Stimulated activated CD4-positive, alpha-beta T cell treated with anti-CD3 and anti-CD28 coated beads, TNF-alpha, amount 100 ng/mL, for 4 hours (primary cell): ENCODE measurements at regions not wholly inside any gene's neighbourhood (a gene's known extent, or its start where the extent isn't known, plus 50 kb on each side); places are given as distances from the start of the nearest gene placed in this dataset.

Experiments
- DNase-seq, 3 experiments: peaks; one replicate each; pipeline ENCODE4 v3.0.0-alpha.2; 2020; ENCODE audit warnings: low read depth in 3 of 3

DNA sequence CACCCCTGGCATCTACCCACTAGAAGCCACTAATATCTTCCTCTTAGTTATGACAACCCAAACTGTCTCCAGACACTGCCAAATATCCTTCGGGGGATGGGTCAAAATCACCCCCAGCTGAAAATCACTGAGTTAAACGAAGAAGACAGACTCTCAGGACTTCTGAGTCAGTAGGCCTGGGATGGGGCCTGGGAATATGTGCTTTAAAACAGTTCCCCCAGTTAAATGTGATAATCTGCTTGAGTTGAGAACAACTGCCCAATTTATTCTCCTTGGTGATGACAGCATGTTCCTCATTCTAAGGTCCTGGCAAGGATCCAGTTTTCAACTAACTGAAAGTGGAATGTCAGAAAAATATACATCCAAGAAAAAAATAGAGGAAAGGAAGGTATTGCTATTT, 52.4 kb downstream of the CBLL2 start:
- DNase-seq, result no peak

DNA sequence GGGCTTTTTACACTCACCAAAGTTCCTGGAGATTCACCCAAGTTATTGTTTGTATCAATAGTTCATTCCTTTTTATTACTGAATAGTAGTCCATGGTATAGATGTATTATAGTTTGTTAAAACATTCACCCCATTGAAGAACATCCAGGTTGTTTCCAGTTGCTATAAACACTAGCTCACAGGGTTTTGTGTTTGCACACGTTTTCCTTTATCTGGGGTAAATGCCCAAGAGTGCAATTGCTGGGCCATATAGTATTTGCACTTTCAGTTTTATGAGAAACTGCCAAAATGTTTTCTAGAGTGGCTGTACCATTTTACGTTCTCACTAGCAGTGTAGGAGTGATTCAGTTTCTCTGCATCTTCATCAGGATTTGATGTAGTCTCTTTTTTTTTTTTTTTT, 57.1 kb downstream of the CBLL2 start:
- no peak for DNase-seq

- no peak for DNase-seq
Observed at GRCh38 chrX:22338740-22339139, 66.0 kb downstream of the CBLL2 start.

DNA sequence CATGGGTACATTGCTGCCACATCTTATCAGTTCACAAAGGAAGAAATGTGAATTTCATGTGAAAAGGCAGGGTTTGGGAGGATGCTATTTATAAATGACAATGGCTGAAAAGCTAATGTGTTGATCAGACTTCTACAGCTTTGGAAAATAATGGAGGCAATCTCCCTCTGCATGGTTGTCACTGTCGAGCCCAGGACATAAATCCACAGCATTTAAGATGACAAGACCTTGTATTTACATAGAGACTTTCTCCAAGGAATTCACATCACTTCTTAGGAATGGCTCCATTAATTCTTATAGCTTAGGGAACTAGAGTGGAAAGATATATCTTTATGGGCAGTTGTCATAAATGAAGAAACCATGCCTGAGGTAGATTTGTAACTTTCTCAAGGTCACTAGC, 66.7 kb downstream of the CBLL2 start:
- no peak for DNase-seq

GRCh38 chrX:22340022-22340616, 67.4 kb downstream of the CBLL2 start:
- DNase-seq, result no peak

GRCh38 chrX:22343192-22343591, 70.5 kb downstream of the CBLL2 start:
- DNase-seq, result no peak

DNA sequence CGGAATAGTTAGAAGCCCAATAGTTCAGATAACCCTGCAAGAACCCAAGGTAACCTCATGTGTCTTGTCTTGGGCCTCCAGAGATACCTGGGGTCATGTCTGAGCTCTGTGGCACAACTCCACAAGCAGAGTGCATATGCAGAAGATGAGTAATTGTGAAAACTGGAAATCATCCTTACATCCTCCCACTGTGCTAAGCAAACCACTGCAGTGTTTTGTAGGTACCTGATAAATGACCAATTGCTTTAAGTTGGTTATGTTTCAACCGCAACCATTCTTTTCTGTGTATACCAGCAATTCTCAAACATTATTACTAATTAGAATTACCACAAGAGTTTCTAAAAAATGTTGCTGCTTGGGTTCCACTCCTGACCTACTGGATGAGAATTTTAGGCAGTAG, 73.2 kb downstream of the CBLL2 start:
- no peak for DNase-seq

DNA sequence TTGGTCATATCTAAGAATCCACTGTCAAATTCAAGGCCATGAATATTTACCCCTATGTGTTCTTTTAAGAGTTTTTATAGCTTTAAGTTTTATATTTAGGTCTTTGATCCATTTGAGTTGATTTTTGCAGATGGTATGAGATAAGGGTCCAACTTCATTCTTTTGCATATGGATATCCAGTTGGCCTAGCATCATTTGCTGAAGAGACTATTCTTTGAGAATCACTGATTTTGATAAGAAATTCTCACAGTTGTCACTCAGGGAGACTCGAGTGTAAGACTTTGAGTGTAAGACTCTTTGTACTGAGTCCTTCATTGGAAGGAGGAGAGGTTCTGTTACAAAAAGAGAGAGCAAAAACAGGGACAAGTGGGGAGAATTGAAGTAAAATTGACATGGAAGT, 74.8 kb downstream of the CBLL2 start:
- no peak for DNase-seq

DNA sequence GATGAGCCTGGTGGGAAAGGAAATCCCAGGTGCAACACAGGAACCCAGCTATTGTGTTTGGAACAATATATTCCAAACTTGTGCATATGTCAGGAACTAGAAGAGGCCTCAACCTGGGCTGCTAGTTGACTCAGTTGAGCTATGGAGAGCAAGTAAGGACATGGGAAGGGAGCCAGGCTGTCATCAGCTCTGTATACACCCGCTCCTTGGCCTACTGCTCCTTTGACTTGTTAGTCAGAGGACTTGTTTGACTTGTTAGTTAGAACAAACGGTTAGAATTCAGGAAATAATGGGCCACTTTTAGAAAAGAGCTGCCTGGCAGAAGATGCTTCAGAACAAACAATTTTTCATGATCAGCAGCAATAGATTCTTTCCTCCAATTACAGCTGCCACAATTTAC, 76.4 kb downstream of the CBLL2 start:
- no peak for DNase-seq

- DNase-seq, result no peak
Observed at GRCh38 chrX:22351076-22351475, 78.4 kb downstream of the CBLL2 start.

DNA sequence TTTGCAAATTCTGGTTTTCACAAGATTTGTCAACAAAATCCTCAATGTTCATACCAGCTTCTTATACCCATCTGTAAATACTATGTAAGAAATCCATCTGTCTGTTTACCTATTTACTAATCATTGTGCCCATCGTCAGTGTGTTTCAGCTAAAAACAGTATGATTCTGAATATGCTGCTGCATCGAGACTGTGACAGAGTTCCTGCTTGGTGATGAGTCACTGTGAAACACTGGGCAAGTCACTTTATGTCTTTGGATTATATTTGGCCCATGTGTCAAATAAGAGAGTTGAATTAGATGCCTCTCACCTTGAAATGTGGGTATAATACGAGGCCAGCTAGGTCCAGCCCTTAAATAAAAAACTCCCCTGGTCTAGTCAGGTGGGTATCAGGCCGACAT, 79.3 kb downstream of the CBLL2 start:
- DNase-seq, result no peak

- no peak for DNase-seq
Observed at GRCh38 chrX:22357621-22358020, 84.9 kb downstream of the CBLL2 start.

DNA sequence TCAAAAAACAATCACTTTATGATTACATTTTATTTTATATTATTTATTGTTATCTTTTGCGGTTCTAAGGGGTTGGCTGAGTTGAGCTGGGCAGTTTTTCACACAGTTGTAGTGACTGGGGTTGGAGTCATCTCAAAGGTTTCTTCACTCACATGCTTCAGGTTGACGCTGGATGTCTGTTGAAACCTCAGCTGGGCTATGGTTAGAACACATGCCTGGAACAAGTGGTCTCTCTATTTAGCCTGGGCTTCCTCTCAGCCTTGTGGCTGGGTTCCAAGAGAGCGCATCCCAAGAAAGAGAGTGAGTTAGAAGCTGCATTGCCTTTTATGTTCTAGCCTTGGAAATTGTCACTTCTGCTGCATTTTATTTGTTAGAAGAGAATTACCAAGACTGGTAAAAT, 87.4 kb downstream of the CBLL2 start:
- no peak for DNase-seq

DNA sequence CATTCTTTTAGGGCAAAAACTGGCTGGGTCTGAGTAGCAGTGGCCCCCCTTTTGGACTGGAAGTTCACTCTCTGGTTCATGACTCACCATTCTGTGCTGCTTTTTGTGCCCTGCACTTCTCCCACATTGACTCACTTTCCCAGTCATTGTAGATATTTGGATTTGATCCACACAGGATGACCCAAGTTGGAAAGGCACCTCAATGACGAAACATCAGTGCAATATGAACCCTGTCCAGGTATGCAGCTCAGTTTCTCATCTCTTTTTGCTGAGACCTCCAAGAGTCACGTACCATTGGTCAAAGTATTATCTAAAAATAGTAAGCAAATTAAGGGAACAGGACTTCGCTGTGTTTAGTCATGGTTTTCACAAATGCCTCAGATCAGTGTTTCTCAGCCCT, 92.7 kb downstream of the CBLL2 start:
- DNase-seq, result no peak

GRCh38 chrX:22366166-22366702, 93.5 kb downstream of the CBLL2 start:
- no peak for DNase-seq

- DNase-seq, result no peak
Observed at GRCh38 chrX:22366906-22367305, 94.2 kb downstream of the CBLL2 start.

DNA sequence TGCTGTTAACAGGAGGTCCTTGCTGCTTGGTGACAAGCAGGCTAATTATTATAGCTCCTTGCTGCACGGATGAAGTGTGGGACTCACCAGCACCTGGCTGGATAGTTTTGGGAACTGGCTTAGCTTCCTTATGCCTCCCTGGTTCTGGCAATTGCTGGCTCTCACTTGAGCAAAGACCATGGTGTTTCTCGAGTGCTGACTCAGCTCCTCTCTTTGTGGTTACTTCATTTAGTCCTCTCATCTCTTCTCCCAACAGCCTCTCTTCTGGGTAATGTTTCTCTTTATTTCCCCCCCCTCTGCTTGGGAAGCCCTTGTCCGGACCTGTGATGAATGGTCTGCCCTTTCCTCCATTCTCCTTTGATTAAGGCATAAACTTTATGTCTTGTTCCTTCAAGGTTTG, 100.4 kb downstream of the CBLL2 start:
- DNase-seq, result no peak

DNA sequence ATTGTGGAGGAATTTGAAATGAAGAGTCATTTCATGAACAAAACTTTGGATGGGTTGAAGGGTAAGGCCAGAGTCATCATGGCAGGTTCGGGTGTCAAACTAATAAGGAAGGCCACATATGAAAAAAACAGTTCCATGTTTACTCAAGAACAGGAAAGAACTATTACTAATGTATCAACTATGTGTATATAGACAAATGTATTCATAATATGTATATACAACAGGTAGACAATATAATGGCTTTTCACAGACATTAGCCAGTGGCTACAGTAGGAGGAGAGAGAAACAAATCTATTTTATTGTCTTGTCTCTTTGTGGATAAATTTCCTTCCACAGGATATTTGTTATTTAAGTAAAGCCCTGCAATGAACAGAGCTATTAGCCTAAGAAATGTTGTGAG, 101.1 kb downstream of the CBLL2 start:
- DNase-seq, result no peak

DNA sequence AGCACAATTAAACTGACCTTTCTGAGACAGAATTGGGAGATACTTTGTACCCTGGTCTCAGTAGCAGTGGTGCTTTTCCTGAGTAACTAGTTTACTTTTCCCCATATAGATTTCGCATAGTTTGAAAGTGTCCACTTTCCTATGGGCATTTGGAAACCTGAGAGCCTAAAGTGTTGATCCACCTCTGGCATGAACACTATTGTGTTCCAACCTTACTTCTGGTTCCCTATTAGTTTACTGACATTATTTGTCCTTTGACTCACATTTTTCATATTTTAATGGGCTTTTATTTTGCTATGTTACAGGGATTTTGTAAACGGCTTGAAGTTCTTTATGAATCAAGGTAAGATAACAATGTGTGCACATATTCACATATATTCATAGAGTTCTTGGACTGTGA, 103.7 kb downstream of the CBLL2 start:
- no peak for DNase-seq

DNA sequence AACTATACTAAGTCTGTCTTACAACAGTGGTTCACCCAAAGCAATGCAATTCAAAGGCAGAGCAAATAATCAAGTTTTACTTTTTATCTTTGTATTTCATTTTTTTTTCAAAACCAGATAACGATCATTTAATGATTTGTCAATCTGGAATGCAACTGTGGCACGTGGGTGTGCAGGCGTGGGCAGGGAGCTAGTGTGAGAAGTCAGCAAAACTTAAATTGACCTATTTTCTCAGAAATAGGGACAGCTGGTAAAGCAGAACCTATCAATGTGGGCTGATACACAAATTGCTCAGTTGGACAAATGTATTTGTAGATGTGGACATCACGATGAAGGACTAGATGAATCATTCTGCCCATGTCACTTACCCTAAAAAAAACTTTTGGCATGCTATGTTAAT, 105.6 kb downstream of the CBLL2 start:
- no peak for DNase-seq

GRCh38 chrX:22383988-22384387, 111.3 kb downstream of the CBLL2 start:
- no peak for DNase-seq

DNA sequence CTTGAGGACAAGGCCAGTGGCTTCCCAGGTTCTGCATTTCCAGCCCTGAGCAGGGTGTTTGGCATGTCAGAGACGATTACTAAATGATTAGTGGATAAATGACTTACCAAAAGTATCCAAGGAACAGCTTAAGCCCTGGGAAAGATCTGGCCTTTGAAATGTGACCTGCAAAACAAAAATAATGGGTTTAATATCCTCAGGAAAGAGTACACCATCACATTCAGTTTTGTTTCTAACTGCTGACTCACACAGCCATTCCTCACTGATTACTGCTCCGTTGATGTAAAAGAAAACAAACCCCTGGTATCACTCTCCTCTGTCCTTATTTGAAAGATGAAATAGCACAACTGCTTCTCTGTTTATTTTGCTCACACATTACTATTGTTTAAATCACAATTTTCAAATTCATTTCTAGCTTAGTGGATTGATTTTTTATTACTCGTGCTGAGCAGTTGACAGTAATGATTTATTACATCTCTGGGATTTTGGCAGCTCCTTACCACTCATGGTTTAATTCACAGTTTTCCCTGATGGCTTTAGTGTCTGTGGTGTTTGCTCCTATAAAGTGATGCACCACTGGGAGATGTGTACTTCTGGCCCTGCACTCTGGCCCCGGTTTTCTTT, 117.0 kb downstream of the CBLL2 start:
- no peak for DNase-seq

- DNase-seq, result no peak
Observed at GRCh38 chrX:22392133-22392948, 119.6 kb downstream of the CBLL2 start.
